ENCODE measurements at regions not wholly inside any gene's neighbourhood (a gene's known extent, or its start where the extent isn't known, plus 50 kb on each side); places are given as distances from the start of the nearest gene placed in this dataset.

- Mint-ChIP-seq H3K4me3 (no peak overlapping the region), H3K9me3 (peaks cover 4 to 35% (median 13%) of the 10 kb centered on the region in 9 donors), H3K27ac (no peak overlapping the region), H3K36me3 (peaks cover 0 to 13% (median 6%) of the 10 kb centered on the region in 3 donors), H3K27me3 (peaks cover 8 to 46% (median 32%) of the 10 kb centered on the region in 5 donors), H3K4me1 (no peaks in the 10 kb centered on the region)
- ATAC-seq (no peak), DNase-seq (no peak)
- POLR2A ChIA-PET: no interaction called here
These were observed 64.6 kb downstream of the LINC01488 start for GRCh38 chr11:69545976-69546617.

GRCh38 chr11:69546735-69547370, 65.4 kb downstream of the LINC01488 start:
- Mint-ChIP-seq H3K4me3 (no peak overlapping the region), H3K36me3 (peaks cover 0 to 18% (median 7%) of the 10 kb centered on the region in 3 donors), H3K27ac (no peak overlapping the region), H3K27me3 (peaks cover 8 to 45% (median 32%) of the 10 kb centered on the region in 5 donors), H3K9me3 (peaks cover 4 to 39% (median 17%) of the 10 kb centered on the region in 9 donors), H3K4me1 (no peaks in the 10 kb centered on the region)
- ATAC-seq (no peak), DNase-seq (no peak)
- POLR2A ChIA-PET: no interaction called here

- ATAC-seq (no peak), DNase-seq (no peak)
- Mint-ChIP-seq H3K9me3 (peaks cover 4 to 43% (median 19%) of the 10 kb centered on the region in 9 donors), H3K27me3 (peaks cover 0 to 14% (median 6%) of the 10 kb centered on the region in 5 donors), H3K27ac (no peak overlapping the region), H3K4me1 (no peaks in the 10 kb centered on the region), H3K4me3 (no peak overlapping the region), H3K36me3 (peaks cover 0 to 21% (median 7%) of the 10 kb centered on the region in 3 donors)
- POLR2A ChIA-PET: no interaction called here
These were observed 69.4 kb downstream of the LINC01488 start for GRCh38 chr11:69550846-69551245.

GRCh38 chr11:69551963-69552362, 70.5 kb downstream of the LINC01488 start:
- Mint-ChIP-seq H3K4me1 (peaks cover 0 to 2% (median 0%) of the 10 kb centered on the region in 4 donors), H3K36me3 (peaks cover 0 to 21% (median 7%) of the 10 kb centered on the region in 3 donors), H3K9me3 (peaks cover 4 to 43% (median 19%) of the 10 kb centered on the region in 9 donors), H3K27ac (no peak overlapping the region), H3K27me3 (peaks cover 0 to 9% (median 0%) of the 10 kb centered on the region in 5 donors), H3K4me3 (no peak overlapping the region)
- POLR2A ChIA-PET: no interaction called here
- DNase-seq (no peak), ATAC-seq (no peak)

- Mint-ChIP-seq H3K4me1 (peaks cover 2 to 7% (median 3%) of the 10 kb centered on the region in 4 donors), H3K36me3 (peaks cover 0 to 21% (median 7%) of the 10 kb centered on the region in 3 donors), H3K27me3 (peaks cover 0 to 8% (median 0%) of the 10 kb centered on the region in 5 donors), H3K27ac (no peak overlapping the region), H3K9me3 (peaks cover 4 to 39% (median 19%) of the 10 kb centered on the region in 9 donors), H3K4me3 (no peak overlapping the region)
- ATAC-seq (no peak), DNase-seq (no peak)
- POLR2A ChIA-PET: no interaction called here
These were observed 71.5 kb downstream of the LINC01488 start for GRCh38 chr11:69552951-69553350.

GRCh38 chr11:69553416-69554357, 72.2 kb downstream of the LINC01488 start:
- H3K4me3 Mint-ChIP-seq: no peak overlapping the region
- peaks cover 0 to 21% (median 7%) of the 10 kb centered on the region in 3 donors for H3K36me3 Mint-ChIP-seq
- DNase-seq (no peak), ATAC-seq (no peak)
- H3K27ac Mint-ChIP-seq: no peak overlapping the region
- peaks cover 0 to 8% (median 0%) of the 10 kb centered on the region in 5 donors for H3K27me3 Mint-ChIP-seq
- POLR2A ChIA-PET: no interaction called here
- peaks cover 9 to 15% (median 10%) of the 10 kb centered on the region in 4 donors for H3K4me1 Mint-ChIP-seq
- H3K9me3 Mint-ChIP-seq: peaks cover 4 to 32% (median 16%) of the 10 kb centered on the region in 9 donors

- Mint-ChIP-seq H3K4me3 (no peak overlapping the region), H3K4me1 (peaks cover 10 to 24% (median 20%) of the 10 kb centered on the region in 4 donors), H3K27ac (no peak overlapping the region), H3K36me3 (peaks cover 0 to 12% (median 4%) of the 10 kb centered on the region in 3 donors), H3K9me3 (peaks cover 0 to 20% (median 8%) of the 10 kb centered on the region in 9 donors), H3K27me3 (peaks cover 0 to 8% (median 2%) of the 10 kb centered on the region in 5 donors)
- POLR2A ChIA-PET: no interaction called here
- DNase-seq: no peak
- ATAC-seq: no peak
These were observed 73.4 kb downstream of the LINC01488 start for GRCh38 chr11:69554849-69555248.

GRCh38 chr11:69557266-69557665, 75.8 kb downstream of the LINC01488 start:
- peaks cover 0 to 6% (median 0%) of the 10 kb centered on the region in 9 donors for H3K9me3 Mint-ChIP-seq
- H3K27me3 Mint-ChIP-seq: peaks cover 7 to 18% (median 10%) of the 10 kb centered on the region in 5 donors
- peaks cover 0 to 6% (median 0%) of the 10 kb centered on the region in 3 donors for H3K36me3 Mint-ChIP-seq
- ATAC-seq (no peak), DNase-seq (no peak)
- POLR2A ChIA-PET: no interaction called here
- H3K4me1 Mint-ChIP-seq: peaks cover 13 to 24% (median 20%) of the 10 kb centered on the region in 4 donors
- peak overlapping the region in 2 of 10 donors; percentile 52 to 58 for H3K27ac Mint-ChIP-seq
- H3K4me3 Mint-ChIP-seq: no peak overlapping the region

- DNase-seq (peak in 6 of 10 donors; percentile 44 to 86 (median 52)), ATAC-seq (peak; percentile 91 to 93)
- Mint-ChIP-seq H3K4me1 (peaks cover 13 to 24% (median 20%) of the 10 kb centered on the region in 4 donors), H3K4me3 (peak overlapping the region; percentile 3 to 56 (median 43)), H3K36me3 (peaks cover 0 to 11% (median 0%) of the 10 kb centered on the region in 3 donors), H3K27me3 (peaks cover 12 to 29% (median 13%) of the 10 kb centered on the region in 5 donors), H3K9me3 (peaks cover 0 to 6% (median 0%) of the 10 kb centered on the region in 9 donors), H3K27ac (peak overlapping the region in 3 of 10 donors; percentile 9 to 64 (median 15))
- POLR2A ChIA-PET: no interaction called here
These were observed 77.1 kb downstream of the LINC01488 start for GRCh38 chr11:69558519-69558941.

- Mint-ChIP-seq H3K9me3 (peaks cover 0 to 6% (median 0%) of the 10 kb centered on the region in 9 donors), H3K27me3 (peaks cover 11 to 35% (median 14%) of the 10 kb centered on the region in 5 donors), H3K27ac (peak overlapping the region in 3 of 10 donors; percentile 6 to 68 (median 10)), H3K36me3 (peaks cover 0 to 11% (median 0%) of the 10 kb centered on the region in 3 donors), H3K4me3 (peak overlapping the region in 4 of 10 donors; percentile 43 to 54 (median 52)), H3K4me1 (peaks cover 13 to 24% (median 20%) of the 10 kb centered on the region in 4 donors)
- POLR2A ChIA-PET: no interaction called here
- no peak for ATAC-seq
- no peak for DNase-seq
These were observed 77.7 kb downstream of the LINC01488 start for GRCh38 chr11:69559181-69559580.

- Mint-ChIP-seq H3K4me1 (peaks cover 13 to 24% (median 20%) of the 10 kb centered on the region in 4 donors), H3K27me3 (peaks cover 11 to 46% (median 16%) of the 10 kb centered on the region in 5 donors), H3K27ac (peak overlapping the region in 2 of 10 donors; percentile 60 to 76), H3K36me3 (peaks cover 0 to 11% (median 0%) of the 10 kb centered on the region in 3 donors), H3K4me3 (no peak overlapping the region), H3K9me3 (peaks cover 0 to 8% (median 0%) of the 10 kb centered on the region in 9 donors)
- POLR2A ChIA-PET: no interaction called here
- ATAC-seq: no peak
- DNase-seq: no peak
These were observed 78.8 kb downstream of the LINC01488 start for GRCh38 chr11:69560141-69560790.

GRCh38 chr11:69562302-69562701, 78.7 kb upstream of the CCND1 start:
- Mint-ChIP-seq H3K4me3 (no peak overlapping the region), H3K9me3 (peaks cover 0 to 22% (median 0%) of the 10 kb centered on the region in 9 donors), H3K4me1 (peaks cover 11 to 20% (median 18%) of the 10 kb centered on the region in 4 donors), H3K36me3 (peaks cover 0 to 20% (median 0%) of the 10 kb centered on the region in 3 donors), H3K27ac (no peak overlapping the region), H3K27me3 (peaks cover 9 to 61% (median 17%) of the 10 kb centered on the region in 5 donors)
- DNase-seq (no peak), ATAC-seq (no peak)
- POLR2A ChIA-PET: no interaction called here
